Activated naive CD4-positive, alpha-beta T cell treated with anti-CD3 and anti-CD28 coated beads, Interleukin-2, amount 50 U/mL, for 16 hours (primary cell): ENCODE measurements at regions not wholly inside any gene's neighbourhood (a gene's known extent, or its start where the extent isn't known, plus 50 kb on each side); places are given as distances from the start of the nearest gene placed in this dataset.

Experiments
- DNase-seq: peaks from one replicate; pipeline ENCODE4 v3.0.0-alpha.2; 2020

- no peak for DNase-seq
Observed at GRCh38 chr16:49216593-49216992, 65.0 kb downstream of the CBLN1 start.

DNA sequence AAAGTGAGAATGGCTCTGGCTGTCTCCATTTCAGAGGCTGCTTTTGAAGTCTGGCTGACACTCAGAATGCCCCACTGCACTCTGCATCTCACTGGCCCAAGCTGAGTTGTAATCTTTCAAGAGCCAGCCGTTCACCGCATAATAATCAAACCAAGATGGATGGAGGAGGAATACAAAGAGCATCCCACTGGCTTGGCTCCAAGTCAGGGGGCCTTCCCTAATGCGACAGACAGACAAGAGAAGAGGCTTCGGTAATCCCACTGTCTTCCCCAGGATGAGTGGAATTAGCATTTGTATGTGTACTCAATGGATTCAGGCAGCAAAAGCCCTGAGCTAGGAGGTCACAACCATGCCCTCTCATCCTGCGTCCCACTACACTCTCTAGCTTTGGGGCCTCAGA lies 68.0 kb downstream of the CBLN1 start:
- no peak for DNase-seq

DNA sequence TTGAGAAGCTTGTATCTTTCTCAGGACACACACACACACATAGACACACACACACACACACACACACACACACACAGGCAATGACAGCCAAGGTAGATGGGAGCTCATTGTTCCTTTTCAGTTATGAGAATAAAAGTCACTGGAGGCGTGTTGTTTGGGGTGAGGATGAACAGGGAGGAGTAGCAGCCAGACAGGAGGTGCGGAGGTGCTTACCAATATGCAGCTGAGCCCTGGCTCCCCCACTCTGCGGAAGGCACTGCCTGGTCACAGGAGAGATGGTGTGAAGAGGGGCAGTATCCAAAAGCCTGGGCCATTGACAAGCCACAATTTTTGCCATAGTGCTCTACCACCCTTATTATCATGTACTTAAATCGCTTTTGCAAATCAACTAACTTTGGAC lies 77.4 kb downstream of the CBLN1 start:
- no peak for DNase-seq

DNA sequence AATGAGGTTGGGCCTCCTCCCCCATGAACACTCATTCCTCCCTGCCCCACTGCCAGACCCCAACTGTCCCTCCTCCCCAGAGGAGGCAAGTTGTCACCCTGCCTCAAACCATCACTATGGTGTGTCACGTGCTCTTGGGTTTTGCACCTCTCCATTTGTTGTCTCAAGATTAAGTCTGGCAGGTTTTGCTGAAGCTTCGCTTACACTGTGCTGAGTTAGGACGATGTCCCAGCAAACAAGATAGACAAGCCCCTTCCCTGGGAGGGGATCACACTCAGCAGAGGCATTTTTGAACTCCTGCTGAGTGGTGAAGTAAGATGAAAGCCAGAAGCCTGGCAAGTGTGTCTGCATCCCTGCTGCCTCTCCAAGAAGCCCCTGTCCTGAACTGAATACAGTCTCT lies 78.3 kb downstream of the CBLN1 start:
- no peak for DNase-seq

DNA sequence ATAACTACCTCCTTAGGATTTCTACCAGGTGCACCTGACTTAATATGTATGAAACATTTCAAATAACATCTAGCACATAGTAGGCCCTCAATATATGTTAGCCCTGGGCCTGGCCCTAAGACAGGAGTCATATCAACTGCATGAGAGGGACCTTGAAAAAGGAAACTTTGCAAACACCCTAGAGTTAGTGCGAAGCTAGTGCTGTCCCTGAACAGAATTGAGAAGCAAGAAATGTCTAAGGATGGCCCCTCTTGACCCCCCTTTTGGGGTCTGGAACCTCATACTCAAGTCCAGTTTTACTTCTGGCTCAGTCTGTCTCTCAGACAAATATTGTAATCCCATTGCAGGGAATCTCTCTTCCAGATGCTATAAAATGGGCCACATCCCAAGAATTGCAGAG lies 80.5 kb downstream of the CBLN1 start:
- DNase-seq, result no peak

GRCh38 chr16:49200223-49200820 lies 81.3 kb downstream of the CBLN1 start:
- DNase-seq, result no peak

- DNase-seq, result no peak
Observed at GRCh38 chr16:49195237-49195548, 86.4 kb downstream of the CBLN1 start.

DNA sequence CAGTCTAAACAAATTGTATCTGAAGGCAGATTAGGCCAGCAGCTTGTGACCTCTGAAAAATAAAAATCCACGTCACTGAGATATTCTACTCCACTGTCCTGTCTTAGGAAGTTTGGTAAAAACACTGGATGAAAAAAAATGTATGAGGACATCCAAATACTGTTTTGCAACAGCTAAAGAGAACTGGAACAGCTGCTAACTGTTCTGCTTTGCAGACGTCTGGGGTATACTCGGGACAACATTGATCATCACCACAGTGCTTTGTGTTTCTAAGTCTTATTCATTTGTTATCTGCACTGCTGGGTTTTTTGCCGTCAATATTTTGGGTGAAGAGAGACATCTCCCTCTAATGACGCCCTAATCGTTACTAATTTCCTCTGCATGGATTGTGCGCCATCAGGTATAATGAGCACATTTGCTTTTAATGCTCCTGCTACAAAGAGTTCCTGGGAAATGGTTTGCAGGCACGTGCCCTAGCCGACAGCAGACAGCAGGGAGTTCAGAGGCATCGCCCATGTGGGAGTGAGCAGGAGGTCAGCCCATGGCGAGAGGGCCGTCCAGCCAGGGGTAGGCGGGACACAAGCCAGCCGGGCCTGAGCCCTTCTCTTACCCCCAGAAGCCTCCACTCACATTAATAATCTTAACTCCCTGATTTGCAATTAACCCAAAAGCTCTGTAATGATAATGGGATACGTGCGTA lies 87.0 kb downstream of the CBLN1 start:
- no peak for DNase-seq

GRCh38 chr16:49193596-49193995 lies 88.0 kb downstream of the CBLN1 start:
- DNase-seq, result no peak

DNA sequence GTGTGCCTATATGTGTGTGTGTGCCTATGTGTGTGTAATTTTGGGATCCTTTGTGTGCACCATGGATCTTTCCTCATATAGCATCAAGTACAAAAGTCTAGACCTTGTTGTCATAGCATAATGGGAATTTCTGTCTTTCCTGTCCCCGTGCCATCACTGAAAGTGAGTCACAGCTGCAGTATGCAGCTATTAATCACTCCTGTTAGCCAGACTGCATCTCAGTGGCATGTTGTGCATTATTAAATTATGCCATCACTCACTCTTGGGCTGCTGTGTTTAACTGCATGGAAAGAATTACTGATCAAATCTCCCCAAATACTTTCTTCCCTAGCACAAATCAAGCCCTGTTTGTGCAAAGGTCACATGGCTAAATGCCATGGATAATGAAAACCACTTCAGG lies 92.4 kb downstream of the CBLN1 start:
- no peak for DNase-seq

- DNase-seq, result no peak
Observed at GRCh38 chr16:49183911-49184310, 97.7 kb downstream of the CBLN1 start.

- DNase-seq, result no peak
Observed at GRCh38 chr16:49181791-49182518, 99.7 kb downstream of the CBLN1 start.

- DNase-seq, result no peak
Observed at GRCh38 chr16:49179714-49180330, 101.8 kb downstream of the CBLN1 start.

DNA sequence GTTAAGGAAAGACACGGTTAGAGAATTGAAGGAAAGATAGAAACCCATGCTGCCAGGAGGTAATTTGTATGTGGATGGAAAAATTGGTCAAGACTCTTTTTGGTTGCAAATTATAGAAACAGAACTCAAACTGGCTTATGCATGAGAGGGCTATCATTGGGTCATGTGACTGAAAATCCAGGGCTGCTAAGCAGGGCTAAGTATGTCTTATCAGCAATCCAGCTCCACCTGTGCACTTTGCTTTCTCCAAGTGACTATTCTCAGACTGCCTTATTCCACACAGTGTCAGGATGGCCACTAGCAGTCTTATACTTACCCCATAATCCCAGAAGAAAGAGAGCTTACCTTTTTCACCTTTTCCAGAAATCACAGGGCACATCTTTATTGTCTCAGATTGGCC lies 113.5 kb downstream of the CBLN1 start:
- no peak for DNase-seq

DNA sequence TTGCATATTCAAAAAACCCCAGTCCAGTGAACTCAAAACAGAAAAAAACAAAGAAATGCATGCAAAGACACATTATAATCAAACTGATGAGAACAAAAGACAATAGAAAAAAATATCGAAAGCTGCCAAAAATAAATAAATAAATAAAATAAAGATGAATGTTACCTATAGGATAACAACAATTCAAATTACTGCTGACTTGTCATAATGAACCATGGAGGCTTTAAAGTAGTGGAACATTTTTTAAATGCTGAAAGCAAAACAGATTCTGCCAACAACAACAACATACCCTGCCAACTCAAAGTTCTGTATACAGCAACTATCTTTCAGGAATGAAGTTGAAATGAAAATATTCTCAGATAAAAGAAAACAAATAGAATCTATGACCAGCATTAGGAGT lies 116.6 kb downstream of the CBLN1 start:
- DNase-seq, result no peak

- DNase-seq, result no peak
Observed at GRCh38 chr16:49161191-49161590, 120.4 kb downstream of the CBLN1 start.

DNA sequence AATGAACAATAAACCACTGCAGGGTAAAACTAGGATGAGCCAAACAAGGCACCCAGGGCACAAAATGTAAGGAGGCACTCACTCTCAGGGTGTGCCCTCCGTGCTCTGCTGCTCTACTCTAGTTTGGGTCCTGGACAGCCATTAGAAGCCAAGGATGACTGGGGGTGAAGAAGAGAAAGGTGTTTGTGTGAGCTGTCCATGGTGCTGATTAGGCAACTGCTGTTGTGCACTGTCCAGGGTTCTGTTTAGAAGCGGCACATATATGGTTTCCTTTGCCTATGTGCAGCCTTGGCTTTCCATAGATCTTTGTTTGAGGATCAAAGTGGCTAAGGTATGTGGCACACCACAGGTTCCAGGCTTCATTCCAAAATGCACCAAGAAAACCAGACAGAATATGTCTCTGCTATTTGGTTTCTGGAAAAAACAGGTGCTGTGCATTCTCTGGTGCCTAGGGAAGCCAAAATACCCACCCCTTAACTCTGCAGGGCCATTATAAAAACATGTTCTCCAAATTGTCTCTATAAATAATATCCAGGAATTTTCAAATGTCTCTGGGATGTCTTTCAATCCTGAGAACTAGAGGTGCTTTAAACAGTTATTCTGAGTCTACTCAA lies 123.5 kb downstream of the CBLN1 start:
- no peak for DNase-seq

DNA sequence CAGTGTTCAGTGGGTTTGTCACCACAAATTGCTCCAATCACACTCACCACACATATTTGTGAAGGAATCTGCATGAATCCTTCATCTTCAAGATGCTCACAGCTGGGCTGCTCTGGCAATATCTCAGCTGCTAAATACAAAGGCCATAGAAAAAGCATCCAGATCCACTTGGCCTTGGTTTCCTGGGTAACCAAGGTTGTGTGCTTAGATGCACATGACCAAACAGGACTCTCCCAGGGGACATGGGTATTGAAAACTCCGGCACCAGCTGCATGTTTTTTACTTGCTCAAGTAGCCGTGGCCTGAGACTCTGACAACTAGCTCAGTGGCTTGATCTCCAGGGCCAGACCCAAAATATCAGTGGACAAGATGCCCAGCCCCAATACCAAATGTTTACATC lies 131.3 kb downstream of the CBLN1 start:
- DNase-seq, result no peak

GRCh38 chr16:49148410-49148809 lies 133.2 kb downstream of the CBLN1 start:
- no peak for DNase-seq

- no peak for DNase-seq
Observed at GRCh38 chr16:49140618-49141017, 141.0 kb downstream of the CBLN1 start.

GRCh38 chr16:49130397-49130796 lies 151.2 kb downstream of the CBLN1 start:
- DNase-seq, result no peak

DNA sequence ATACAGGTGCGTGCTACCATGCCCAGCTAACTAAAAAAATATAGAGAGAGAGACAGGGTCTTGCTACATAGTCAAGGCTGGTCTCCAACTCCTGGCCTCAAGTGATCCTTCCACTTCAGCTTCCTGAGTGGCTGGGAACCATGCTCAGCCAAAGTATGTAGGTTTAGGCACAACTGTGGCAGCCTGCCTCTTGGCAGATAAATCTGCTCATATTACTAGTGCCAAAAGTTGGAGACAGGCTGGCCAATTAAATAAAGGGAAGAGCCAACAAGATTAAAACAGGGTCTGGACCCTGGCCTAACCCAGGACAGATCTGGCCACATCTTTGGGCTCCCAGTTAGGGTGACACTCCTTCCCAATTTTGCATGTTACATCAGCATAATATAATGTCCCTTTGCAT lies 151.7 kb downstream of the CBLN1 start:
- no peak for DNase-seq

DNA sequence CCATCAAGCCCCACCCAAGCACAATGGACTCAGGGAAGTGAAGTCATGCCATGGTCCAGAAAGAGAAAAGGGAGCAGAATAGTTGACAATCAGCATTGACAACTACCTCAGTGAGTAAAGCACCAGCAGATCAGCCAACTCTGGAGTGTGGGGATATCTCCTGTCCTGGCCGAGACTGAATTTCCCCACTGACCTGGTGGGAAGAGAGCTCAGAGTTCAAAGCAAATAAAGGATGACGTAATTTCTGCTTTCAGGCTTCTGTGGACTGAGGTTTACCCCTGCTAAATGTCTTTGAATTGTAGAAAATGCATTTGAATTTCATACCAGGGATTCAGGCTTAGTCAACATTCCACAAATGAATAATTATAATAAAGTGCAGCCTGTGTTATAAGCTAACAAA lies 152.9 kb downstream of the CBLN1 start:
- no peak for DNase-seq

DNA sequence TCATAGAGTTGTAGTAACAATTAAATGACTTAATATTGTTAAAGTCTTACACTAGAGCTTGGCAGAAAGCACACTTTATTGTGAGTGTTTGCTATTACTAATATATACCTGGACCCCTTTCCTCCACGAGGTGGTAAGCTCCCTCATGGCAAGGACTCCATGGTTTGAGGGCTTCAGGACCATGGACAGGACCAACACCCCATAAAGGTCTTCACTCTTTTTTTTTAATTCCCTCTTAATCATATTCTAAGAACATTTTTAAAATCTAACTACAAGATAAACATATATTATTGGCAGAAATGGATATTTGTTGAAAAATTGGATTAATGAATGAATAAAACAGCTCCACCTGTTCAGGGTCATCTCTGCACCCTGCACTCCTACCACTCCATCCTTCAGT lies 154.5 kb downstream of the CBLN1 start:
- DNase-seq, result no peak
